Sigmoid colon (tissue), 6 donors: ENCODE measurements at regions not wholly inside any gene's neighbourhood (a gene's known extent, or its start where the extent isn't known, plus 50 kb on each side); places are given as distances from the start of the nearest gene placed in this dataset.

ENCODE experiments used
- DNase-seq: peaks from one replicate; pipeline ENCODE4 v3.0.0-alpha.2; 2019
- H3K27ac ChIP-seq, 4 donors: fragments of 200-600 bp; sonication (generic); one replicate each; pipeline ENCODE4 v1.5.1; 2016 to 2019; ENCODE audit warnings: mild to moderate bottlenecking in 1 of 4
- H3K27me3 ChIP-seq, 3 donors: fragments of 200-600 bp; sonication (generic); one replicate each; pipeline ENCODE4 v1.5.1; 2019; ENCODE audit warnings: mild to moderate bottlenecking in 1 of 3
- H3K36me3 ChIP-seq, 4 donors: fragments of 200-600 bp; sonication (generic); one replicate each; pipeline ENCODE4 v1.5.1; 2016 to 2019
- H3K4me1 ChIP-seq, 4 donors: fragments of 200-600 bp; sonication (generic); one replicate each; pipeline ENCODE4 v1.5.1; 2017 to 2019
- H3K4me3 ChIP-seq, 4 donors: fragments of 200-600 bp; sonication (generic); one replicate each; pipeline ENCODE4 v1.5.1; 2017 to 2019; ENCODE audit warnings: mild to moderate bottlenecking in 2 of 4, moderate library complexity in 1 of 4
- H3K9me3 ChIP-seq, 4 donors: fragments of 200-600 bp in 3 of 4; sonication (generic) in 3 of 4; one replicate each; pipeline versions ENCODE4 v1.5.1 to v1.6.1; 2013 to 2019
- CTCF ChIP-seq, 4 experiments: fragments of 450-650 bp in 3 of 4; fragments of 200-600 bp in 1 of 4; IDR thresholded peaks; one replicate each; pipeline ENCODE4 v1.5.1; 2016 to 2019; ENCODE audit warnings: antibody characterized with exemption in 4 of 4, mild to moderate bottlenecking in 3 of 4, moderate library complexity in 2 of 4
- EP300 ChIP-seq, 4 donors: sonication (generic); formaldehyde crosslinking; IDR thresholded peaks; one replicate each; pipeline ENCODE4 v1.6.1; 2017; ENCODE audit warnings: antibody characterized with exemption in 4 of 4
- POLR2A ChIP-seq, 2 donors: fragments of 450-650 bp; IDR thresholded peaks; one replicate each; pipeline ENCODE4 v1.6.1; 2016; ENCODE audit warnings: antibody characterized with exemption in 2 of 2, mild to moderate bottlenecking in 2 of 2, moderate library complexity in 2 of 2
- POLR2AphosphoS5 ChIP-seq, 4 donors: sonication (generic); formaldehyde crosslinking; IDR thresholded peaks; one replicate each; pipeline ENCODE4 v1.6.1; 2017; ENCODE audit warnings: antibody characterized with exemption in 4 of 4
- WGBS, 2 donors: extraction: QIAGEN DNeasy Blood & Tissue Kit; methylation state at CpG; one replicate each; pipeline ENCODE4 v1.1.7; 2013; 5-methylcytosine and 5-hydroxymethylcytosine counted together
- intact Hi-C: fragments of 100-400 bp; cut with DNase I; formaldehyde crosslinking; loops from one replicate; pipeline ENCODE4 v1.15.1; 2023
- donor health status: healthy with polysubstance abuse.
- donor health status: healthy.

GRCh38 chr2:173625315-173625714 is 270.6 kb downstream of the CDCA7 start:
- no peaks in the 10 kb centered on the region for H3K27me3 ChIP-seq
- H3K9me3 ChIP-seq = no peaks in the 10 kb centered on the region
- TF ChIP-seq POLR2A (IDR thresholded peaks at IDR 0.05) = no peak
- no peak overlapping the region for H3K27ac ChIP-seq
- intact Hi-C loops = no loop called here
- DNase-seq = no peak
- 94 to 95% methylated on average over 11 of the region's 11 CpGs for WGBS, 2 donors
- H3K36me3 ChIP-seq = no peaks in the 10 kb centered on the region
- no peaks in the 10 kb centered on the region for H3K4me1 ChIP-seq
- H3K4me3 ChIP-seq = no peak overlapping the region

- Histone ChIP-seq H3K9me3 (no peaks in the 10 kb centered on the region), H3K36me3 (no peaks in the 10 kb centered on the region), H3K4me1 (no peaks in the 10 kb centered on the region), H3K27me3 (no peaks in the 10 kb centered on the region), H3K27ac (no peak overlapping the region), H3K4me3 (no peak overlapping the region)
- TF ChIP-seq CTCF (IDR thresholded peaks at IDR 0.05) = no peak
- no peak for TF ChIP-seq POLR2A (IDR thresholded peaks at IDR 0.05)
- TF ChIP-seq EP300 (IDR thresholded peaks at IDR 0.05) = no peak
- TF ChIP-seq POLR2AphosphoS5 (IDR thresholded peaks at IDR 0.05) = no peak
- no peak for DNase-seq
- intact Hi-C loops = no loop called here
Observed at GRCh38 chr2:173629076-173629475, 274.4 kb downstream of the CDCA7 start.

GRCh38 chr2:173630425-173631126 is 275.9 kb downstream of the CDCA7 start:
- Histone ChIP-seq H3K4me1 (no peaks in the 10 kb centered on the region), H3K36me3 (no peaks in the 10 kb centered on the region), H3K27ac (peak overlapping the region; percentile 12 to 33 (median 18)), H3K4me3 (no peak overlapping the region), H3K27me3 (no peaks in the 10 kb centered on the region), H3K9me3 (no peaks in the 10 kb centered on the region)
- no peak for TF ChIP-seq CTCF (IDR thresholded peaks at IDR 0.05)
- no peak for TF ChIP-seq EP300 (IDR thresholded peaks at IDR 0.05)
- TF ChIP-seq POLR2A (IDR thresholded peaks at IDR 0.05) = no peak
- TF ChIP-seq POLR2AphosphoS5 (IDR thresholded peaks at IDR 0.05) = no peak
- intact Hi-C loops = no loop called here
- DNase-seq = no peak
- 81 to 86% methylated on average over 9 of the region's 9 CpGs for WGBS, 2 donors

DNA sequence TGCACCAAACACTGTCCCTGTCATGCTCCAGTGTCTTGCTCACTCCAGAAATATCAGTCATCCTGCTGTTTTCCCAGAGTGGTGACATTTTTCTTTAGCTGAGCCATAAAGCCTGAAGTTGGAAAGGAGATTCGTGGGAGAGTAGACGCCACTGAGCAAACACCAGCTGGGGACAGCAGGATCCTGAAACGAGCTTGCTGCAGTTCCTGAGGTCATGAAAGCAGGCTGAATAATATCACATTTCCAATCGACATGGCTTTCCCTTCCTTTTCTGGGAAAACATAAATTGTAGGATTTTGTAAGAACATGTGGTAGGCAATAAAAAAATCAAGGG is 276.4 kb downstream of the CDCA7 start:
- 39 to 44% methylated on average over 4 of the region's 4 CpGs for WGBS, 2 donors
- TF ChIP-seq EP300 (IDR thresholded peaks at IDR 0.05) (no peak), POLR2AphosphoS5 (IDR thresholded peaks at IDR 0.05) (peak in 3 of 4 donors; percentile 9 to 40 (median 36))
- Histone ChIP-seq H3K9me3 (no peaks in the 10 kb centered on the region), H3K36me3 (no peaks in the 10 kb centered on the region), H3K4me3 (no peak overlapping the region), H3K4me1 (no peaks in the 10 kb centered on the region), H3K27ac (peak overlapping the region in 3 of 4 donors; percentile 15 to 33 (median 20)), H3K27me3 (no peaks in the 10 kb centered on the region)
- no peak for DNase-seq
- intact Hi-C loops = no loop called here

DNA sequence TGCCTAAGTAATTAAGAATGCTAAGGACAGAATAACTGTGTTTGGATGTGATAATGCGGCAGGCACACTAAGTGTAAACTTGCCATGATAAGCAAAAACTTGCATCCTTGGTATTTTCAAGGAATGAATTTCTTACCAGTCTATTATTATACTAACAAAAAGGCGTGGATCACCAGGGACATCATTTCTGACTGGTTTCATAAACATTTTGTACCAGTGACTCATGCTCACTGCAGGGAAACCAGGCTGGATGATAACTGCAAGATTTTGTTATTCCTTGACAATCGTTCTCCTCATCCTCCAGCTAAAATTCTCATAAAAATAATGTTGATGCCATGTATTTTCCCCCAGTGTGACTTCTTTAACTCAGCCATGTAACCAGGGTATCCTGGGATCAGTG is 289.5 kb downstream of the CDCA7 start:
- WGBS, 2 donors = 81 to 83% methylated on average over 3 of the region's 3 CpGs
- H3K4me1 ChIP-seq = no peaks in the 10 kb centered on the region
- no peaks in the 10 kb centered on the region for H3K27me3 ChIP-seq
- intact Hi-C loops = no loop called here
- no peak for TF ChIP-seq POLR2A (IDR thresholded peaks at IDR 0.05)
- TF ChIP-seq CTCF (IDR thresholded peaks at IDR 0.05) = no peak
- no peak for TF ChIP-seq EP300 (IDR thresholded peaks at IDR 0.05)
- no peak for TF ChIP-seq POLR2AphosphoS5 (IDR thresholded peaks at IDR 0.05)
- H3K36me3 ChIP-seq = no peaks in the 10 kb centered on the region
- H3K4me3 ChIP-seq = no peak overlapping the region
- DNase-seq = no peak
- peak overlapping the region in 3 of 4 donors; percentile 10 to 31 (median 23) for H3K27ac ChIP-seq
- H3K9me3 ChIP-seq = no peaks in the 10 kb centered on the region
